ENCODE measurements at regions not wholly inside any gene's neighbourhood (a gene's known extent, or its start where the extent isn't known, plus 50 kb on each side); places are given as distances from the start of the nearest gene placed in this dataset.
"Not testable (repeated sequence)": the region's sequence is repeated elsewhere in the genome, so short reads cannot be mapped to it uniquely, and the experiment has no call there.

GRCh38 chr5:102668220-102668932 is 86.7 kb upstream of the PAM start:
- no peaks in the 10 kb centered on the region for H3K27me3 ChIP-seq (ENCODE audit: control insufficient read depth, insufficient read depth, low read length)
- H3K4me3 ChIP-seq (ENCODE audit: low read depth, low read length) = no peak overlapping the region
- no peaks in the 10 kb centered on the region for H3K36me3 ChIP-seq (ENCODE audit: control insufficient read depth, insufficient read depth, low read length)
- H3K27ac ChIP-seq (ENCODE audit: low read depth, low read length) = no peak overlapping the region
- peaks cover 11% of the 10 kb centered on the region for H3K4me1 ChIP-seq (ENCODE audit: control insufficient read depth, insufficient read depth, low read length)
- no peaks in the 10 kb centered on the region for H3K9me3 ChIP-seq (ENCODE audit: control insufficient read depth, insufficient read depth, low read depth, low read length)
- H3K9ac ChIP-seq (ENCODE audit: low read length) = no peak overlapping the region

GRCh38 chr5:102670224-102670836 is 84.8 kb upstream of the PAM start:
- Histone ChIP-seq H3K9me3 (ENCODE audit: control insufficient read depth, insufficient read depth, low read depth, low read length) (no peaks in the 10 kb centered on the region), H3K4me1 (ENCODE audit: control insufficient read depth, insufficient read depth, low read length) (peaks cover 11% of the 10 kb centered on the region), H3K4me3 (ENCODE audit: low read depth, low read length) (peak overlapping the region; percentile 74), H3K36me3 (ENCODE audit: control insufficient read depth, insufficient read depth, low read length) (no peaks in the 10 kb centered on the region), H3K9ac (ENCODE audit: low read length) (peak overlapping the region; percentile 70), H3K27me3 (ENCODE audit: control insufficient read depth, insufficient read depth, low read length) (no peaks in the 10 kb centered on the region), H3K27ac (ENCODE audit: low read depth, low read length) (peak overlapping the region; percentile 40; the same call in 1 of the 2 replicates)

GRCh38 chr5:102671033-102671734 is 83.9 kb upstream of the PAM start:
- Histone ChIP-seq H3K9ac (ENCODE audit: low read length) (peak overlapping the region; percentile 70), H3K4me3 (ENCODE audit: low read depth, low read length) (peak overlapping the region; percentile 74)

DNA sequence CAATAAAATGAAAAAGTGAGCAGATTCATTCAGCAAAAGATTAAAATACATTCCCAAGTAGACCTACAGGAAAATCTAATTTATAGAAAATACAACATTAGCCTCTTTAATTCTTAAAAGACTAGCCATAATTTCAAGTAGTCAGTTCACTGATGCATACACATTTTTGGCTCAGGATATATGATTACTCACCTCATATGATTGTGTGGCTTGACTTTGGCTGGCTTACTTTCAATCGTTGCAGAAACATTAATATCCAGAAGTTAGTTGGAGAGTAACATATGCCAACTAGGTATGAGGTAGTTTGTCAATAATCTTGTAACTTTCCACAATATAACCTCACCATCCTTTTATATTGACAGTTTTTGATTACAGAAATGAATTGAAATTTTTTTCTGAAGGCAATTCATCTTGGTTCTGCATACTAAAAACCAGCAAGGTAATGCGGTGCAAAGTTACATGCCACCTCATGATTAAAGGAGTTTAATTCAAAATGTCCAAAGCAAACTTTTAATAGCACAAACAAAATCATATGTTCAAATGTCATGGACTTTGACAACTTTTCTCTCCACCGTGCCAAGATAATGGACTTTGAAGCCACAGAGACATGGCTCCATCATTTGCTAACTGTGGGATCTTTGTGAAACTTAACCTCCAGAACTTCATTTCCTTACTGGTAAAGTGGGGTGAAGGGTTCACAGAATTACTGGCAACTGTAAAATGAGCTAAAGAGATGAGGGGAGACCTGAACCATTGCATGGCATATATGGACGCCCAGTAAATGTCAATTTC is 76.6 kb upstream of the PAM start:
- no peaks in the 10 kb centered on the region for H3K36me3 ChIP-seq (ENCODE audit: control insufficient read depth, insufficient read depth, low read length)
- H3K4me3 ChIP-seq (ENCODE audit: low read depth, low read length) = no peak overlapping the region
- H3K9ac ChIP-seq (ENCODE audit: low read length) = no peak overlapping the region
- no peaks in the 10 kb centered on the region for H3K9me3 ChIP-seq (ENCODE audit: control insufficient read depth, insufficient read depth, low read depth, low read length)
- H3K4me1 ChIP-seq (ENCODE audit: control insufficient read depth, insufficient read depth, low read length) = peaks cover 4% of the 10 kb centered on the region; the same call in 1 of the 2 replicates
- H3K27me3 ChIP-seq (ENCODE audit: control insufficient read depth, insufficient read depth, low read length) = no peaks in the 10 kb centered on the region; the same call in 1 of the 2 replicates
- H3K27ac ChIP-seq (ENCODE audit: low read depth, low read length) = no peak overlapping the region

More at GRCh38 chr5:102671033-102671734, 83.9 kb upstream of the PAM start:
- Histone ChIP-seq H3K27ac (ENCODE audit: low read depth, low read length) (peak overlapping the region; percentile 40; the same call in 1 of the 2 replicates), H3K4me1 (ENCODE audit: control insufficient read depth, insufficient read depth, low read length) (peaks cover 11% of the 10 kb centered on the region)
- not testable (repeated sequence) for H3K27me3 ChIP-seq (ENCODE audit: control insufficient read depth, insufficient read depth, low read length); H3K9me3 ChIP-seq (ENCODE audit: control insufficient read depth, insufficient read depth, low read depth, low read length); H3K36me3 ChIP-seq (ENCODE audit: control insufficient read depth, insufficient read depth, low read length)

DNA sequence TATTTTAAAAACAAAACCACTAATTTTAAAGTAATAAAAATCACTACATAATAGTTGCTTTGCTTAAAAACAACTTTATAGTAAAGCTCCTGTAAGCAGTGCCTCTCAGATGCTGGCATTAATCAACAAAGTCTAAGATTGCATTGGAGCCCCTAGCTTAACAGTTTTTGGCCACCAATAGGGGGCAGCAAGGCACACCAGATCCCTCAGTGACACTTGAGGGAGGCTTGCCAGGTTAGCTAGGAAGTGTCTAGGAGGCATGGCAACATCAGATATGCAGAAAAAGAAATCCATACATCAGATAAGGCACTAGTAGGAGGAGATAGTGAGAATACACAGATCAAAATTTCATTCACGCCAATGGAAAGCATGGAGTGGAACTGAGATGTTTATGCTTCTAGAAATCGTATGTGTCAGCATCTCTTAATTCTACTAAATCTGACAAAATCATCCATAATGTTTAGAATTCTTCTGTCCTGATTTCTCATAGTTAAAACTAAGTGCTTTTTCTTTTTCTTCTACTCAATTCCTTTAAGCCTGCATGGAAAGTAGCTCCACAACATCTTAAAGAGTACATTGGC is 73.6 kb upstream of the PAM start:
- Histone ChIP-seq H3K27me3 (ENCODE audit: control insufficient read depth, insufficient read depth, low read length) (no peaks in the 10 kb centered on the region; the same call in 1 of the 2 replicates), H3K9ac (ENCODE audit: low read length) (no peak overlapping the region), H3K36me3 (ENCODE audit: control insufficient read depth, insufficient read depth, low read length) (no peaks in the 10 kb centered on the region), H3K4me3 (ENCODE audit: low read depth, low read length) (no peak overlapping the region), H3K4me1 (ENCODE audit: control insufficient read depth, insufficient read depth, low read length) (peaks cover 4% of the 10 kb centered on the region; the same call in 1 of the 2 replicates), H3K27ac (ENCODE audit: low read depth, low read length) (no peak overlapping the region), H3K9me3 (ENCODE audit: control insufficient read depth, insufficient read depth, low read depth, low read length) (no peaks in the 10 kb centered on the region)

GRCh38 chr5:102682101-102682647 is 72.9 kb upstream of the PAM start:
- Histone ChIP-seq H3K4me1 (ENCODE audit: control insufficient read depth, insufficient read depth, low read length) (peaks cover 4% of the 10 kb centered on the region; the same call in 1 of the 2 replicates), H3K36me3 (ENCODE audit: control insufficient read depth, insufficient read depth, low read length) (no peaks in the 10 kb centered on the region), H3K9me3 (ENCODE audit: control insufficient read depth, insufficient read depth, low read depth, low read length) (no peaks in the 10 kb centered on the region), H3K9ac (ENCODE audit: low read length) (no peak overlapping the region), H3K27me3 (ENCODE audit: control insufficient read depth, insufficient read depth, low read length) (no peaks in the 10 kb centered on the region; the same call in 1 of the 2 replicates), H3K27ac (ENCODE audit: low read depth, low read length) (no peak overlapping the region), H3K4me3 (ENCODE audit: low read depth, low read length) (no peak overlapping the region)

GRCh38 chr5:102688076-102688475 is 67.0 kb upstream of the PAM start:
- not testable (repeated sequence) for H3K27ac ChIP-seq (ENCODE audit: low read depth, low read length); H3K9me3 ChIP-seq (ENCODE audit: control insufficient read depth, insufficient read depth, low read depth, low read length); H3K36me3 ChIP-seq (ENCODE audit: control insufficient read depth, insufficient read depth, low read length); H3K4me3 ChIP-seq (ENCODE audit: low read depth, low read length); H3K9ac ChIP-seq (ENCODE audit: low read length); H3K27me3 ChIP-seq (ENCODE audit: control insufficient read depth, insufficient read depth, low read length); H3K4me1 ChIP-seq (ENCODE audit: control insufficient read depth, insufficient read depth, low read length)

GRCh38 chr5:102688581-102689342 is 66.3 kb upstream of the PAM start:
- not testable (repeated sequence) for H3K36me3 ChIP-seq (ENCODE audit: control insufficient read depth, insufficient read depth, low read length); H3K9ac ChIP-seq (ENCODE audit: low read length); H3K9me3 ChIP-seq (ENCODE audit: control insufficient read depth, insufficient read depth, low read depth, low read length); H3K27me3 ChIP-seq (ENCODE audit: control insufficient read depth, insufficient read depth, low read length); H3K4me1 ChIP-seq (ENCODE audit: control insufficient read depth, insufficient read depth, low read length); H3K27ac ChIP-seq (ENCODE audit: low read depth, low read length)
- H3K4me3 ChIP-seq (ENCODE audit: low read depth, low read length) = peak overlapping the region; percentile 36; the same call in 1 of the 2 replicates

DNA sequence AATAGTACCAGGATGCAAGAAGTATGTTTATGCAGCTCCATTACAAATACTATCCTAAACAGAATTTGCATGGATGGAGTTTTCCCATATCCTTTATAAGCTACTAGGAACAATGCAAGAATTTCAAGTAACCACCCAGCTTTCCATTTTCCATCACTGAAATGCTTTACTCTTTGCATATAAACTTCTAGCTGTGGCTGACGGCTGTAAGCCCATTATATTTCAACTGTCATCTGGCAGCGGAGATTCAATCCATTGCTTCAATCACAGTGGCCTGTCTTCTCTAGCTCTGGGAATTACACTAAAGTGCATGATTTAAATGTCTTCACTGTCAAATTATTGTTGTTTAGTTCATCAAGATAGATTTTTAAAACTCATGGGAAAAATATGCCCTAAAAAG is 64.2 kb upstream of the PAM start:
- H3K9ac ChIP-seq (ENCODE audit: low read length) = no peak overlapping the region
- no peaks in the 10 kb centered on the region; the same call in 1 of the 2 replicates for H3K27me3 ChIP-seq (ENCODE audit: control insufficient read depth, insufficient read depth, low read length)
- no peak overlapping the region for H3K27ac ChIP-seq (ENCODE audit: low read depth, low read length)
- H3K4me3 ChIP-seq (ENCODE audit: low read depth, low read length) = no peak overlapping the region
- H3K9me3 ChIP-seq (ENCODE audit: control insufficient read depth, insufficient read depth, low read depth, low read length) = peaks cover 5% of the 10 kb centered on the region; the same call in 1 of the 2 replicates
- no peaks in the 10 kb centered on the region for H3K36me3 ChIP-seq (ENCODE audit: control insufficient read depth, insufficient read depth, low read length)
- H3K4me1 ChIP-seq (ENCODE audit: control insufficient read depth, insufficient read depth, low read length) = no peaks in the 10 kb centered on the region
